ENCODE measurements at regions not wholly inside any gene's neighbourhood (a gene's known extent, or its start where the extent isn't known, plus 50 kb on each side); places are given as distances from the start of the nearest gene placed in this dataset.

- TF ChIP-seq EP300 (IDR thresholded peaks at IDR 0.05; ENCODE audit: borderline replicate concordance) (no peak), TCF12 (IDR thresholded peaks at IDR 0.05; ENCODE audit: low read depth) (no peak), FOXM1 (IDR thresholded peaks at IDR 0.05; ENCODE audit: borderline replicate concordance, low read depth) (no peak), TAF1 (IDR thresholded peaks at IDR 0.05; ENCODE audit: low read depth) (no peak), ZBTB7A (IDR thresholded peaks at IDR 0.05; ENCODE audit: low read depth) (no peak), CREB1 (IDR thresholded peaks at IDR 0.05; ENCODE audit: low read depth) (no peak), NFIC (IDR thresholded peaks at IDR 0.05) (no peak), TEAD4 (IDR thresholded peaks at IDR 0.05) (no peak), RAD21 (IDR thresholded peaks at IDR 0.05; ENCODE audit: low read depth) (no peak), CEBPB (IDR thresholded peaks at IDR 0.05) (no peak)
- TF ChIP-seq, protein P1, sequence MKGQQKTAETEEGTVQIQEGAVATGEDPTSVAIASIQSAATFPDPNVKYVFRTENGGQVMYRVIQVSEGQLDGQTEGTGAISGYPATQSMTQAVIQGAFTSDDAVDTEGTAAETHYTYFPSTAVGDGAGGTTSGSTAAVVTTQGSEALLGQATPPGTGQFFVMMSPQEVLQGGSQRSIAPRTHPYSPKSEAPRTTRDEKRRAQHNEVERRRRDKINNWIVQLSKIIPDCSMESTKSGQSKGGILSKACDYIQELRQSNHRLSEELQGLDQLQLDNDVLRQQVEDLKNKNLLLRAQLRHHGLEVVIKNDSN (IDR thresholded peaks at IDR 0.05), result no peak
- TF ChIP-seq, protein P2, sequence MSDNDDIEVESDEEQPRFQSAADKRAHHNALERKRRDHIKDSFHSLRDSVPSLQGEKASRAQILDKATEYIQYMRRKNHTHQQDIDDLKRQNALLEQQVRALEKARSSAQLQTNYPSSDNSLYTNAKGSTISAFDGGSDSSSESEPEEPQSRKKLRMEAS (IDR thresholded peaks at IDR 0.05), result no peak
- TF ChIP-seq, protein P3, sequence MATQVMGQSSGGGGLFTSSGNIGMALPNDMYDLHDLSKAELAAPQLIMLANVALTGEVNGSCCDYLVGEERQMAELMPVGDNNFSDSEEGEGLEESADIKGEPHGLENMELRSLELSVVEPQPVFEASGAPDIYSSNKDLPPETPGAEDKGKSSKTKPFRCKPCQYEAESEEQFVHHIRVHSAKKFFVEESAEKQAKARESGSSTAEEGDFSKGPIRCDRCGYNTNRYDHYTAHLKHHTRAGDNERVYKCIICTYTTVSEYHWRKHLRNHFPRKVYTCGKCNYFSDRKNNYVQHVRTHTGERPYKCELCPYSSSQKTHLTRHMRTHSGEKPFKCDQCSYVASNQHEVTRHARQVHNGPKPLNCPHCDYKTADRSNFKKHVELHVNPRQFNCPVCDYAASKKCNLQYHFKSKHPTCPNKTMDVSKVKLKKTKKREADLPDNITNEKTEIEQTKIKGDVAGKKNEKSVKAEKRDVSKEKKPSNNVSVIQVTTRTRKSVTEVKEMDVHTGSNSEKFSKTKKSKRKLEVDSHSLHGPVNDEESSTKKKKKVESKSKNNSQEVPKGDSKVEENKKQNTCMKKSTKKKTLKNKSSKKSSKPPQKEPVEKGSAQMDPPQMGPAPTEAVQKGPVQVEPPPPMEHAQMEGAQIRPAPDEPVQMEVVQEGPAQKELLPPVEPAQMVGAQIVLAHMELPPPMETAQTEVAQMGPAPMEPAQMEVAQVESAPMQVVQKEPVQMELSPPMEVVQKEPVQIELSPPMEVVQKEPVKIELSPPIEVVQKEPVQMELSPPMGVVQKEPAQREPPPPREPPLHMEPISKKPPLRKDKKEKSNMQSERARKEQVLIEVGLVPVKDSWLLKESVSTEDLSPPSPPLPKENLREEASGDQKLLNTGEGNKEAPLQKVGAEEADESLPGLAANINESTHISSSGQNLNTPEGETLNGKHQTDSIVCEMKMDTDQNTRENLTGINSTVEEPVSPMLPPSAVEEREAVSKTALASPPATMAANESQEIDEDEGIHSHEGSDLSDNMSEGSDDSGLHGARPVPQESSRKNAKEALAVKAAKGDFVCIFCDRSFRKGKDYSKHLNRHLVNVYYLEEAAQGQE (IDR thresholded peaks at IDR 0.05; ENCODE audit: low read depth), result no peak
These were observed 202.8 kb upstream of the MKLN1 start for GRCh38 chr7:131124867-131125266.

- TF ChIP-seq TEAD4 (IDR thresholded peaks at IDR 0.05), result no peak
- TF ChIP-seq TAF1 (IDR thresholded peaks at IDR 0.05; ENCODE audit: low read depth), result no peak
- no peak for TF ChIP-seq CREB1 (IDR thresholded peaks at IDR 0.05; ENCODE audit: low read depth)
- TF ChIP-seq, protein P3 (IDR thresholded peaks at IDR 0.05; ENCODE audit: low read depth), result no peak
These were observed 197.4 kb upstream of the MKLN1 start for GRCh38 chr7:131130324-131130723.

DNA sequence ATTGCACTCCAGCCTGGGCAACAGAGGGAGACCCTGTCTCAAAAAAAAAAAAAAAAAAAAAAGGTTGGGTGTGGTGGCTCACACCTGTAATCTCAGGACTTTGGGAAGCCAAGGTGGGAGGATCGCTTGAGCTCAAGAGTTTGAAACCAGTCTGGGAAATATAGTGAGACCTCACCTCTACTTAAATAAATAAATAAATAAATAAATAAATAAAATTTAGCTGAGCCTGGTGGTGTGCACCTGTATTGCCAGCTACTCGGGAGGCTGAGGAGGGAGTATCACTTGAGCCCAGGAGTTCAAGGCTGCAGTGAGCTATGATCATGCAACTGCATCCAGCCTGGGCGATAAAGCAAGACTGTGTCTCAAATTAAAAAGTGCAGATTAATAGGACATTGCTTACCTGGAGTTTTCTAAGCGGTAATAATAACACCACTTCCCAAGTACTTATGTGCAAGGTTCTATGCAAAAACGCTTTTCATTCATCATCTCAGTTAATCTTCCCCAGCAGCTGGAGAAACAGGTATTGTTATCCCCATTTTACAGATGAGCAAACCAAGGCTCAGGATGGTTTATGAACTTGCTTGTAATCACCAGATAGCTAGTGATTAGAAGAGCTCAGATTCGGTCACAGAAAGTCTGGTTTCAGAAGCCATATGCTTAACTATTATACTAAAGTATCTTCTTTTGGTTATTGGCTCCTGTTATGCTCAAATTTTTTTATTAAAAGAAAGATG lies 196.5 kb upstream of the MKLN1 start:
- TF ChIP-seq NFIC (IDR thresholded peaks at IDR 0.05) (no peak), CREB1 (IDR thresholded peaks at IDR 0.05; ENCODE audit: low read depth) (no peak), ZBTB7A (IDR thresholded peaks at IDR 0.05; ENCODE audit: low read depth) (no peak), EP300 (IDR thresholded peaks at IDR 0.05; ENCODE audit: borderline replicate concordance) (no peak), YY1 (IDR thresholded peaks at IDR 0.05; ENCODE audit: low read depth) (no peak), EGR1 (IDR thresholded peaks at IDR 0.05) (no peak), CEBPB (IDR thresholded peaks at IDR 0.05) (no peak), RAD21 (IDR thresholded peaks at IDR 0.05; ENCODE audit: low read depth) (no peak), TEAD4 (IDR thresholded peaks at IDR 0.05) (no peak), TAF1 (IDR thresholded peaks at IDR 0.05; ENCODE audit: low read depth) (no peak)
- TF ChIP-seq, protein P2 (IDR thresholded peaks at IDR 0.05), result no peak

DNA sequence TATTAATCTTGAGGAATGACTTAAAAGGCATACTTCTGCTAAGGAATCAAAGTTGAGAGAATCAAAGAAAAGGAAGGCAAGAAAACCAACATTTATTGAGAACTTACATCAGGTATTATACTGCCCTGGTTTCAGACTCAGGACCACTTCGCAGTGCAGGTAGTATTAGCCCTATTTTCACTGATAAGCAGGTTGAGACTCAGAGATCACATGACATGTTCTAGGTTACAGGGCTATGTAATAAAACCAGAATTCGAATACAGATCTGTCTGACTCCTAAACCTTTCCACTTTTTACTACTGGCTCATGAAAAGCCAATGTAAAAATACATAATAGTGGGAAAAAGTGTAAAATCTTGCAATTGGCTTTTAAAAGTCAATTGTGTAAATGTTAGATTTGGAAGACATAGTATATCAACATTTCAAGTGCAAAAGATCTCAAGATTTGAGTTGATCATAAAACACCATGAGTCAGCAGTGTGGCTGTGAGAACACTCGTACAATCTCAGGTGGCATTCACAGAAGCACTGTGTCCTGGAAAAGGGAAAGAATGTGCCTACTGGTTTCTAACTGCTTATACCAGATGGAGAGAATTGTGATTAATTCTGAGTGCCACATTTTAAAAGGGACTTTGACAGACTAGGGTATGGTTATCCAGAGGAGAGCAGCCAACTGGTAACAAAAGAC lies 195.8 kb upstream of the MKLN1 start:
- TF ChIP-seq, protein P1 (IDR thresholded peaks at IDR 0.05), result no peak
- no peak for TF ChIP-seq NFIC (IDR thresholded peaks at IDR 0.05)
- TF ChIP-seq YY1 (IDR thresholded peaks at IDR 0.05; ENCODE audit: low read depth), result no peak
- no peak for TF ChIP-seq FOXM1 (IDR thresholded peaks at IDR 0.05; ENCODE audit: borderline replicate concordance, low read depth)
- TF ChIP-seq EGR1 (IDR thresholded peaks at IDR 0.05), result no peak
- TF ChIP-seq CREB1 (IDR thresholded peaks at IDR 0.05; ENCODE audit: low read depth), result no peak
- TF ChIP-seq, protein P2 (IDR thresholded peaks at IDR 0.05), result no peak
- TF ChIP-seq, protein P3 (IDR thresholded peaks at IDR 0.05; ENCODE audit: low read depth), result no peak
- no peak for TF ChIP-seq EP300 (IDR thresholded peaks at IDR 0.05; ENCODE audit: borderline replicate concordance)
- TF ChIP-seq TAF1 (IDR thresholded peaks at IDR 0.05; ENCODE audit: low read depth), result no peak
- no peak for TF ChIP-seq ZBTB7A (IDR thresholded peaks at IDR 0.05; ENCODE audit: low read depth)
- TF ChIP-seq CEBPB (IDR thresholded peaks at IDR 0.05), result no peak
- no peak for TF ChIP-seq RAD21 (IDR thresholded peaks at IDR 0.05; ENCODE audit: low read depth)
- no peak for TF ChIP-seq TEAD4 (IDR thresholded peaks at IDR 0.05)
- no peak for TF ChIP-seq TCF12 (IDR thresholded peaks at IDR 0.05; ENCODE audit: low read depth)

All from Ishikawa (cell line).